ENCODE measurements at regions not wholly inside any gene's neighbourhood (a gene's known extent, or its start where the extent isn't known, plus 50 kb on each side); places are given as distances from the start of the nearest gene placed in this dataset.

GRCh38 chr5:28495876-28496275 lies 1457.5 kb upstream of the CDH9 start:
- TF ChIP-seq, protein P1, sequence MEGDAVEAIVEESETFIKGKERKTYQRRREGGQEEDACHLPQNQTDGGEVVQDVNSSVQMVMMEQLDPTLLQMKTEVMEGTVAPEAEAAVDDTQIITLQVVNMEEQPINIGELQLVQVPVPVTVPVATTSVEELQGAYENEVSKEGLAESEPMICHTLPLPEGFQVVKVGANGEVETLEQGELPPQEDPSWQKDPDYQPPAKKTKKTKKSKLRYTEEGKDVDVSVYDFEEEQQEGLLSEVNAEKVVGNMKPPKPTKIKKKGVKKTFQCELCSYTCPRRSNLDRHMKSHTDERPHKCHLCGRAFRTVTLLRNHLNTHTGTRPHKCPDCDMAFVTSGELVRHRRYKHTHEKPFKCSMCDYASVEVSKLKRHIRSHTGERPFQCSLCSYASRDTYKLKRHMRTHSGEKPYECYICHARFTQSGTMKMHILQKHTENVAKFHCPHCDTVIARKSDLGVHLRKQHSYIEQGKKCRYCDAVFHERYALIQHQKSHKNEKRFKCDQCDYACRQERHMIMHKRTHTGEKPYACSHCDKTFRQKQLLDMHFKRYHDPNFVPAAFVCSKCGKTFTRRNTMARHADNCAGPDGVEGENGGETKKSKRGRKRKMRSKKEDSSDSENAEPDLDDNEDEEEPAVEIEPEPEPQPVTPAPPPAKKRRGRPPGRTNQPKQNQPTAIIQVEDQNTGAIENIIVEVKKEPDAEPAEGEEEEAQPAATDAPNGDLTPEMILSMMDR (IDR thresholded peaks at IDR 0.05; ENCODE audit: low read depth, low read length) = no peak
- TF ChIP-seq EZH2phosphoT487 (IDR thresholded peaks at IDR 0.05; ENCODE audit: low read depth) = no peak

All from OCI-LY3 (cell line).